Natural killer cell treated with Interleukin-12 subunit alpha and Interleukin-12 subunit beta and Interleukin-15 and Interleukin-18, amount 100 ng/mL, for 72 hours (primary cell): ENCODE measurements at regions not wholly inside any gene's neighbourhood (a gene's known extent, or its start where the extent isn't known, plus 50 kb on each side); places are given as distances from the start of the nearest gene placed in this dataset.

ENCODE experiments used
- ATAC-seq, 2 donors: fragments of 150-1000 bp; cut with Tn5 transposase in 1 of 2; sonication (Bioruptor Pico), chemical (Tn5 transposase) in 1 of 2; 2 replicates each; pipeline ENCODE4 v1.10.0; 2021
- DNase-seq: peaks from one replicate; pipeline ENCODE4 v3.0.0; 2022; ENCODE audit warnings: low spot score
- H3K27ac Mint-ChIP-seq, 2 donors: 1 replicate in 1 of 2; 2 replicates in 1 of 2; pipeline ENCODE4 v1.8.0; 2022; ENCODE audit warnings: mixed read lengths in 2 of 2, mild to moderate bottlenecking in 1 of 2, moderate library complexity in 1 of 2
- H3K27me3 Mint-ChIP-seq, 2 donors: 1 replicate in 1 of 2; 2 replicates in 1 of 2; pipeline ENCODE4 v1.8.0; 2022; ENCODE audit warnings: mixed read lengths in 2 of 2
- H3K36me3 Mint-ChIP-seq: one replicate; pipeline ENCODE4 v1.8.0; 2022; ENCODE audit warnings: mixed read lengths
- H3K4me1 Mint-ChIP-seq, 2 donors: 1 replicate in 1 of 2; 2 replicates in 1 of 2; pipeline ENCODE4 v1.8.0; 2022; ENCODE audit warnings: low read depth in 2 of 2, mixed read lengths in 2 of 2, mild to moderate bottlenecking in 1 of 2
- H3K4me3 Mint-ChIP-seq: one replicate; pipeline ENCODE4 v1.8.0; 2022; ENCODE audit warnings: mixed read lengths
- H3K9me3 Mint-ChIP-seq: 2 replicates; pipeline ENCODE4 v1.8.0; 2022; ENCODE audit warnings: mixed read lengths

- Mint-ChIP-seq H3K4me1 (peaks cover 0 to 2% of the 10 kb centered on the region in 2 donors), H3K27ac (no peak overlapping the region), H3K4me3 (no peak overlapping the region), H3K9me3 (peaks cover 6% of the 10 kb centered on the region), H3K27me3 (peaks cover 9 to 30% of the 10 kb centered on the region in 2 donors), H3K36me3 (peaks cover 21% of the 10 kb centered on the region)
- DNase-seq (no peak), ATAC-seq (no peak)
These were observed 122.6 kb upstream of the PLXNC1 start for GRCh38 chr12:94025756-94026155.

DNA sequence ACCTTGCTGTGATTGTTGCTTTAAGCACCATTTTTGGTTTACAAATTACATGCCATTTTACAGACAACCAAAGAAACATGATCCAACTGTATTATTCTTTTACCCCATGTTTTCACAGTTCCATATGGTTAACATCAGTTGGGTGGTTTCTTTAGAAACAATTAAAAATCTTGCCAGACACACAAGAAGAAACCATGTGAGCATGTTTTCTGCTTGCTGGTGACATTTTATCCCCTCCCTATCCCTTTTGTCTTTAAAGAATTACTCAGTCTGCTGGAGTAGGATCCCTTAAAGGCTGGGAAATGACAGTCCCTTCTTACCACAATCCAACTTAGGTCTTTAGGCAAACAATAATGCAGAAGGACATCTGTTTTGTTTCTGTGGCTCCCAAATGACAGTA is 121.8 kb upstream of the PLXNC1 start:
- H3K9me3 Mint-ChIP-seq, result peaks cover 6% of the 10 kb centered on the region
- peaks cover 3 to 6% of the 10 kb centered on the region in 2 donors for H3K4me1 Mint-ChIP-seq
- no peak overlapping the region for H3K27ac Mint-ChIP-seq
- no peak for DNase-seq
- ATAC-seq, result no peak
- H3K36me3 Mint-ChIP-seq, result peaks cover 15% of the 10 kb centered on the region
- H3K4me3 Mint-ChIP-seq, result no peak overlapping the region
- peaks cover 10 to 31% of the 10 kb centered on the region in 2 donors for H3K27me3 Mint-ChIP-seq

GRCh38 chr12:94027561-94027960 is 120.8 kb upstream of the PLXNC1 start:
- DNase-seq, result no peak
- Mint-ChIP-seq H3K27me3 (peaks cover 9 to 27% of the 10 kb centered on the region in 2 donors), H3K4me1 (peaks cover 3 to 6% of the 10 kb centered on the region in 2 donors), H3K36me3 (peaks cover 11% of the 10 kb centered on the region), H3K9me3 (peaks cover 6% of the 10 kb centered on the region), H3K27ac (no peak overlapping the region), H3K4me3 (no peak overlapping the region)
- ATAC-seq, result no peak

DNA sequence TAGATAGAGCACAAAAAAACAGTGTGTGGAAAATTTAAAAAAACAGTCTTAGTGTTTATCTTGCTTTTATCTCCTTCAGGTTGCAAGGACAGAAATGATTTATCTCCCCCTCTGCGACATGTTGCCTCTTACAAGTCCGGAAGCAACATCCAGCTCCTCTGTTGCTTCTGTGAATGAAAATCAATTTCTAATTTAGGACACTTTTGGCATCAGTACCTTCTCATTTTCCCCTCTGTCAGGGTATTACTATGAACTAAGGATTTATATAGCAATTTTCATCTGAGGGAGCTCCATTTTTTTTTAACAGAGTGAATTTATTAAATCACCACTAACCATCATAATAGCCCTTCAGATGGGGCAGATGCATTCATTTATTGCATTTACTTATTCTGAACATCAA is 116.6 kb upstream of the PLXNC1 start:
- Mint-ChIP-seq H3K4me3 (no peak overlapping the region), H3K27me3 (peaks cover 24 to 29% of the 10 kb centered on the region in 2 donors), H3K9me3 (peaks cover 2% of the 10 kb centered on the region), H3K4me1 (peaks cover 6 to 10% of the 10 kb centered on the region in 2 donors), H3K27ac (no peak overlapping the region), H3K36me3 (no peaks in the 10 kb centered on the region)
- DNase-seq (no peak), ATAC-seq (no peak)

- Mint-ChIP-seq H3K4me1 (peaks cover 6 to 10% of the 10 kb centered on the region in 2 donors), H3K9me3 (peaks cover 2% of the 10 kb centered on the region), H3K27ac (no peak overlapping the region), H3K27me3 (peaks cover 24 to 29% of the 10 kb centered on the region in 2 donors), H3K4me3 (no peak overlapping the region), H3K36me3 (no peaks in the 10 kb centered on the region)
- ATAC-seq (no peak), DNase-seq (no peak)
These were observed 116.0 kb upstream of the PLXNC1 start for GRCh38 chr12:94032368-94032767.

GRCh38 chr12:94033101-94033500 is 115.3 kb upstream of the PLXNC1 start:
- Mint-ChIP-seq H3K4me1 (peaks cover 6 to 10% of the 10 kb centered on the region in 2 donors), H3K27me3 (peaks cover 24 to 29% of the 10 kb centered on the region in 2 donors), H3K4me3 (no peak overlapping the region), H3K9me3 (no peaks in the 10 kb centered on the region), H3K27ac (no peak overlapping the region), H3K36me3 (no peaks in the 10 kb centered on the region)
- DNase-seq, result no peak
- no peak for ATAC-seq

DNA sequence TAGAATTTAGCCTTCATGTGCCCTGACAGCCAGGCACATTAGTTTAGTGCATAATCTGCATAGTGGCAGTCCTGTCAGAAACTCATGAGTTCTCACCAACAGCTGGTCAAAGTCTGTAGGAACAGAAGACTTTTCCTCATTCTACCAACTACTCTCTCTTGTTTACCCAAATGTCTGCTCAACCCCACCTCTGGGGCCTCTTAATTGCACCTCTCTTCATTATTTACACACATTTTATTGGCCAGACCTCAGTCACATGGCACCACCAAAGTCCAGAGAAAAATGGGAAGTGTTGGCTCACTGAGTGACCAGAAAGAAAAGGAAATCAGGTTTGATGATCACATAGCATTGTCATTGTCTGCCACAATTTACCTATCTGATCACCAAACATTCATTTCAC is 114.6 kb upstream of the PLXNC1 start:
- peaks cover 6 to 10% of the 10 kb centered on the region in 2 donors for H3K4me1 Mint-ChIP-seq
- no peak overlapping the region for H3K4me3 Mint-ChIP-seq
- no peaks in the 10 kb centered on the region for H3K9me3 Mint-ChIP-seq
- H3K36me3 Mint-ChIP-seq, result no peaks in the 10 kb centered on the region
- no peak overlapping the region for H3K27ac Mint-ChIP-seq
- H3K27me3 Mint-ChIP-seq, result peaks cover 24 to 29% of the 10 kb centered on the region in 2 donors
- ATAC-seq, result no peak
- no peak for DNase-seq

GRCh38 chr12:94037444-94037843 is 110.9 kb upstream of the PLXNC1 start:
- H3K9me3 Mint-ChIP-seq, result no peaks in the 10 kb centered on the region
- DNase-seq (no peak), ATAC-seq (no peak)
- no peak overlapping the region for H3K27ac Mint-ChIP-seq
- H3K36me3 Mint-ChIP-seq, result no peaks in the 10 kb centered on the region
- H3K27me3 Mint-ChIP-seq, result peaks cover 20 to 22% of the 10 kb centered on the region in 2 donors
- H3K4me3 Mint-ChIP-seq, result no peak overlapping the region
- H3K4me1 Mint-ChIP-seq, result peaks cover 0 to 7% of the 10 kb centered on the region in 2 donors

- peaks cover 14% of the 10 kb centered on the region in 2 donors for H3K27me3 Mint-ChIP-seq
- no peaks in the 10 kb centered on the region for H3K36me3 Mint-ChIP-seq
- H3K4me1 Mint-ChIP-seq, result no peaks in the 10 kb centered on the region
- H3K27ac Mint-ChIP-seq, result no peak overlapping the region
- H3K4me3 Mint-ChIP-seq, result no peak overlapping the region
- no peaks in the 10 kb centered on the region for H3K9me3 Mint-ChIP-seq
- ATAC-seq (no peak), DNase-seq (no peak)
These were observed 109.8 kb upstream of the PLXNC1 start for GRCh38 chr12:94038605-94039004.

- Mint-ChIP-seq H3K36me3 (no peaks in the 10 kb centered on the region), H3K27me3 (peaks cover 10 to 14% of the 10 kb centered on the region in 2 donors), H3K4me3 (no peak overlapping the region), H3K9me3 (no peaks in the 10 kb centered on the region), H3K4me1 (no peaks in the 10 kb centered on the region), H3K27ac (no peak overlapping the region)
- DNase-seq, result no peak
- ATAC-seq, result no peak
These were observed 109.1 kb upstream of the PLXNC1 start for GRCh38 chr12:94039199-94039840.

DNA sequence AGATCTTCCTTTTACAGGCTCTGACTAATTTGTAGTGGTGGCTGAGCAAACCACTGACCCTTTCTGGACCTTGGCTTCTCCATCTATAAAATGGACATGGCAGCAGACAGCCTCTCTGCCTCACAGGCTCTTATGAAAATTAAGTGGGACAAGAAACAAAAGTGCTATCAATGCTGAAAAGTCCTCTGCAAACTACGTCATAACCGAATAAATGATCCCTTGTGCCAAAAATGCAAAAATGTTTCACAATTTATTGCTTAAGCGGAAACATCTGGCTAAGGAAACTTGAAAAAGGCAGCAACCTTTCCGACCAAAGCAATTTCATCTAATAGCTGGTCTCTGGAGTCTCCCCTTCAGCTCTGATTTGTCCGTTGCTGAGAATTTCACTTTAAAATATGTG is 108.5 kb upstream of the PLXNC1 start:
- Mint-ChIP-seq H3K27me3 (peaks cover 6 to 14% of the 10 kb centered on the region in 2 donors), H3K36me3 (no peaks in the 10 kb centered on the region), H3K4me3 (no peak overlapping the region), H3K9me3 (no peaks in the 10 kb centered on the region), H3K4me1 (no peaks in the 10 kb centered on the region), H3K27ac (no peak overlapping the region)
- no peak for ATAC-seq
- DNase-seq, result no peak

GRCh38 chr12:94041850-94042249 is 106.5 kb upstream of the PLXNC1 start:
- Mint-ChIP-seq H3K9me3 (no peaks in the 10 kb centered on the region), H3K36me3 (no peaks in the 10 kb centered on the region), H3K27ac (no peak overlapping the region), H3K4me1 (no peaks in the 10 kb centered on the region), H3K27me3 (peaks cover 3 to 8% of the 10 kb centered on the region in 2 donors), H3K4me3 (no peak overlapping the region)
- DNase-seq (no peak), ATAC-seq (no peak)

DNA sequence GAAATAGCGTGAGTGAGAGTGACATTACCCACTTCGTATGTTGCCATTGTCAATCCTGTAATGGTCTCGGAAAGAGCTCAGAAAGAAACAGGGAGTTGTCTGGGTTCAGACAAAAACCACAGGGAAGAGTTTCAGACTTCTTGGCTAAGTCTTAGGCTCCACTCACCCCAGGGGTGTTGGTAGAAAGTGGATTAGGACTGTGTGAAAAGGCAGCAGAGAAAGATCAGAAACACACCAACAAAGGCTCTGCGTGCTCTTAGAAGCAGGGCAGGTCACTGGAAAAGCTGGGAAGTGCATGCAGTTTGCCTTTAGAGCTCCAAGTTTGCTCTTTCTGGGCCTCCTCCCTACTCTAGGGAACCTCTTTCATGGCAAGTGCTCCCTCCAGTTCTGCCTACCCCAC is 106.1 kb upstream of the PLXNC1 start:
- H3K4me1 Mint-ChIP-seq, result no peaks in the 10 kb centered on the region
- no peak for ATAC-seq
- H3K27me3 Mint-ChIP-seq, result peaks cover 3 to 8% of the 10 kb centered on the region in 2 donors
- H3K4me3 Mint-ChIP-seq, result no peak overlapping the region
- no peaks in the 10 kb centered on the region for H3K9me3 Mint-ChIP-seq
- no peaks in the 10 kb centered on the region for H3K36me3 Mint-ChIP-seq
- H3K27ac Mint-ChIP-seq, result no peak overlapping the region
- DNase-seq, result no peak

GRCh38 chr12:94046626-94047410 is 101.6 kb upstream of the PLXNC1 start:
- DNase-seq, result no peak
- H3K36me3 Mint-ChIP-seq, result no peaks in the 10 kb centered on the region
- no peak overlapping the region for H3K4me3 Mint-ChIP-seq

More at GRCh38 chr12:94046626-94047410, 101.6 kb upstream of the PLXNC1 start:
- ATAC-seq, result no peak
- Mint-ChIP-seq H3K27me3 (peaks cover 0 to 11% of the 10 kb centered on the region in 2 donors), H3K4me1 (no peaks in the 10 kb centered on the region), H3K9me3 (no peaks in the 10 kb centered on the region), H3K27ac (no peak overlapping the region)
